GM18870 (cell line): ENCODE measurements at regions not wholly inside any gene's neighbourhood (a gene's known extent, or its start where the extent isn't known, plus 50 kb on each side); places are given as distances from the start of the nearest gene placed in this dataset.

ENCODE experiments used
- ATAC-seq: cut with Tn5 transposase; IDR thresholded peaks from one replicate; pipeline ENCODE4 v1.9.1; 2021; ENCODE audit warnings: moderate library complexity; ENCODE audit not compliant: unreplicated experiment

DNA sequence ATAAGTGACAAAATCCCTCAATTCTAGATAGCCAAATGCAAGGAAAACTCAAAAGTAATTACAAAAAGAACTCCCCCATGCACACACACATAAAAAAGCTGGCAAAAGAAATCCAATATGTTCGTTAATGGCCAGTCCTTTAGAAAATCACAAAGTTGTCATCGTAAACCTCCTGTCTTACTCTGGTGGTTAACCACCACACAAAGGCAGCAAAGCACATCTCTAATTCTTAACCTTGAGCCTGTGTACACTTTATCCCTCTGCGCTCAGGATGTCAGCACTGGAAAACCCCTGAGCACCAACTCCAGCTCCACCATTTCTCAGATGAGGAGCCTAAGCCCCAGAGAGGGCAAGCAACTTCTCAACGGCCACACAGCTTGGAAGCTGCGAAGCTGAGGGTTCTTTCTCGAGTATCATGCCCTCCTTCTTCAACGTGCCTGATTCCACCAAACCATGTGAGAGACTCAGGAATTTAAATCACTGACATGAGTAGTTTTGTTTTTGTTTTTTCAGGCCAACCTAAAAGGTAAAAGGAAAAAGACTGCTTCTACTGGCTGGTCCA, 72.5 kb downstream of the C16orf95 start:
- no peak for ATAC-seq

- ATAC-seq, result no peak
These were observed 71.7 kb downstream of the C16orf95 start for GRCh38 chr16:87245511-87245910.

DNA sequence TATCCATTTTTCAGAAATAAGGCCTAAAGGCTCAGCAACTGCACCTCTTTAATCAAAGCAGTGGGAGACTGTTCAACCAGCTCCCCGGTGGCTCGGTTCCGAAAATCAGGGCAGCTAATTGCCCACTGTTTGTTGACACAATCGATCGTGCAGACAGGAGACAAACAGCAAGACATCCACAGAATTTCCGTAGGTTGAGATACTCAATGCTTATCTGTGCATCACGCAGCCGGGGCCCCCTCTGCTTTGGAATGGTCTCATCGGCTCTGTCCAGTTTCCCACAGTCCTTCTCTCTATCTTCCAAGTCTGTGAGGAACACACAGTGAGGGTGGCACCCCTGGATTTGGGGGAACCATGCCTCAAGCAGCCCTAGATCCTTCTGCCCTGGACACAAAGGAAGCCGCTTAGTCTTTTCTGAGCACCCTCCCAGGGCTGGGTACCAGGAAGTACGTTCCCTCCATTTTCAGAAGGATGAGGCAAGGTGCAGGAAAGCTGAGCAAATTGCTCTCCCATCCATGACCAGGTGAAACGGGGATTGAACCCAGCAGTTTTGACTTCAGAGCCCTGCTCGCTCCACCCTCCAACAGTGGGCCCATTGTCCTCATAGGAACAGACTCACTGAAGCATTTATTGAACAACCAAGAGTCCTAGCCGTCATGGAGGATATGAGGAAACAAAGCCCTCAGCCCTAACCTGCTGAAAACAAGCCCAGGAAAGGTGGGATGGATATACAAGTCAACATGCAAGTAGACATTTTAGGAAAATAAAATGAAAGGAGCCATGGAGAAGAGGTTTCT, 70.7 kb downstream of the C16orf95 start:
- no peak for ATAC-seq

DNA sequence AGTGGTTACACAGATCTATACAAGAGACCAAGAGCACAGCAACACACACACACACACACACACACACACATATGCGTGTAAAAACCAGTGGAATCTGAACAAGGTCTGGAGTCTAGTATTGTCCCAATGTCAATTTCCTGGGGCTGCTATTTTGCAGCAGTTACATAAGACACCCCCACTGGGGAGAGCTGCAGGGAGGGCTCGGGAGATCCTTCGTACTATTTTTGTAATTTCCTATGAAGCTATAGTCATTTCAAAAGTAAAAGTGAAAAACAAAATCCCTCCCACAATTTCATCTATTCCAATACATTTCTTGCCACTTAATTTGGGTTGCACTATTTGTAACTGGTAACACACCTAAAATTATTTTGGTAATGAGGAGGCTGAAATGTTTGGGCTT, 68.5 kb downstream of the C16orf95 start:
- no peak for ATAC-seq

DNA sequence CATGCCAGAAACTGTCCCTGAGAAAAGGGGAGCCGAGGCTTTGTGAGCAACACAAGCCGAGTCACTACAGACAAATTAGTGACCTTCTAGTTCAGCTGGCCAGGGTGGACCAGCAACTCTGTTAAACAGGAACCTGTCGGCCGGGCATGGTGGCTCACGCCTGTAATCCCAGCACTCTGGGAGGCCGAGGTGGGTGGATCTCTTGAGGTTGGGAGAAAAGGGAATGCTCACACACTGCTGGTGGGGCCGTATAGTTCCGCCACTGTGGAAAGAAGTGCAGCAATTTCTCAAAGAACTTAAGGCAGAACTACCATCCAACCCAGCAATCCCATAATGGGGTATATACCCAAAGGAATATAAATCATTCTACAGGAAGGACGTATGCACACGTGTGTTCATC, 67.8 kb downstream of the C16orf95 start:
- no peak for ATAC-seq

DNA sequence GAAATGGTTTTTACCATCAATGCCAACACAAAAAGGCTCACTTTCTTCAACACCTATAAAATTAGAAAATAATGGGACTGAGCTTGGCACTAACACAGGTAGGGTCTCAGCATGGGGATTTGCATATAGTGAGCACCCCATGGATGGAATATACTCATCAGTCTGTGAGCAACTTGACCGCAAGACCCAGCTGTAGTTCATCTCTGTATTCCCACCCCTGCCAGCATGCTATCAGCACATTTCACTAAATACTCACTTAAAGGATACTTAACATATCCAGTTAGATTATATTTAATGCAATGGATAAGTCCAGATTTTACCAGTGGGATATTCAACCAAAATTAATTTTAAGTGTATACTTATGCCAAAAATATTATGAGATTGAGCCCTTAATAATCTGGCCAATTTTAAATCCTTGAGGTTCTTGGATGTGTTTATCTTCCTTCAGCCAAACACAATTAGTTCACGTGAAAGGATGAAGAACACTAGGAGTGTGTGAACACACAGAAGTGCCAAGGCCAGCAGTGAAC, 66.7 kb downstream of the C16orf95 start:
- ATAC-seq, result no peak

DNA sequence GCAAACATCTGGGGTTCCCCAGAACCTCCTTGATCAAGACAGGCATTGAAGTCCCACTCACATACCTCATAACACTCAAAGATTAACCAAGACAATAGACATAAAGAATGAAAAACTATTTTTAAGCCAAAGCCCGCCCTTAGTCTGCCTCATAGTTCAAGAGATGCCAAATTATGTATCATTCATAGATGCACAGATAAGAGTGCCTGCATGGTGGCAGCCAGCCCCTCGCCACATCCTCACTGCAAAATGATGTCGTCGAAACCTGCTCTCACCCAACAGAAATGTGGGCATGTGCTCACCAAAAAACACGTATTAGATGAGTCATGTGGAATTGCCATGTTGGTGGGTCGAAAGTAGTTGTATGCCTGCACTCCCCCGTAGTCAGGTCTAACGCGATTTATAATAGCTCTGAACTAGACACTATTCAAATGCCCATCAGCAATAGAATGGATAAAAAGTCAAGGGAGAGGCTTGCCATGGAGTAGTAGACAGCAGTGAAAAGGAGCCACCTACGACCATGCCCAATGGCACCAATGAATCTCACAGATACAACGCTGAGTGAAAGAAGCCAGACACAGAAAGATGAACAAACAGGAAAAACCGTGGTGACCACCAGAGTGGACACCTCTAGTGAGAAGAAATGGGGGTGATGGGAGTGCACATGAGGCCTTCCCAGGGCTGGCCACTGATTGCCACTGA, 64.8 kb downstream of the C16orf95 start:
- ATAC-seq, result no peak
